ENCODE measurements at regions not wholly inside any gene's neighbourhood (a gene's known extent, or its start where the extent isn't known, plus 50 kb on each side); places are given as distances from the start of the nearest gene placed in this dataset.
"Not testable (repeated sequence)": the region's sequence is repeated elsewhere in the genome, so short reads cannot be mapped to it uniquely, and the experiment has no call there.

- no peak for DNase-seq
Measured at GRCh38 chr13:31522396-31522795, 216.9 kb upstream of the RXFP2 start.

GRCh38 chr13:31528176-31528575 lies 211.2 kb upstream of the RXFP2 start:
- no peak for DNase-seq

GRCh38 chr13:31528758-31529157 lies 210.6 kb upstream of the RXFP2 start:
- no peak for DNase-seq

GRCh38 chr13:31530922-31531321 lies 208.4 kb upstream of the RXFP2 start:
- DNase-seq = no peak

GRCh38 chr13:31537052-31537451 lies 202.3 kb upstream of the RXFP2 start:
- no peak for DNase-seq

GRCh38 chr13:31538067-31539042 lies 201.0 kb upstream of the RXFP2 start:
- no peak for DNase-seq

- no peak for DNase-seq
Measured at GRCh38 chr13:31540281-31540680, 199.0 kb upstream of the RXFP2 start.

GRCh38 chr13:31543190-31543589 lies 196.1 kb upstream of the RXFP2 start:
- no peak for DNase-seq

GRCh38 chr13:31545616-31546015 lies 193.7 kb upstream of the RXFP2 start:
- no peak for DNase-seq

GRCh38 chr13:31556376-31556775 lies 182.9 kb upstream of the RXFP2 start:
- DNase-seq = no peak

GRCh38 chr13:31584221-31584620 lies 155.1 kb upstream of the RXFP2 start:
- not testable (repeated sequence) for DNase-seq

- DNase-seq = no peak
Measured at GRCh38 chr13:31587698-31588266, 151.5 kb upstream of the RXFP2 start.

- no peak for DNase-seq
Measured at GRCh38 chr13:31588316-31588715, 151.0 kb upstream of the RXFP2 start.

- DNase-seq = no peak
Measured at GRCh38 chr13:31588893-31589292, 150.4 kb upstream of the RXFP2 start.

- DNase-seq = no peak
Measured at GRCh38 chr13:31591642-31592233, 147.6 kb upstream of the RXFP2 start.

- DNase-seq = no peak
Measured at GRCh38 chr13:31594056-31594455, 145.3 kb upstream of the RXFP2 start.

- no peak for DNase-seq
Measured at GRCh38 chr13:31595563-31595962, 143.8 kb upstream of the RXFP2 start.

- no peak for DNase-seq
Measured at GRCh38 chr13:31598990-31599389, 140.3 kb upstream of the RXFP2 start.

- no peak for DNase-seq
Measured at GRCh38 chr13:31605076-31605860, 134.1 kb upstream of the RXFP2 start.

GRCh38 chr13:31607531-31607930 lies 131.8 kb upstream of the RXFP2 start:
- DNase-seq = not testable (repeated sequence)

- not testable (repeated sequence) for DNase-seq
Measured at GRCh38 chr13:31608780-31609179, 130.5 kb upstream of the RXFP2 start.

GRCh38 chr13:31610270-31610998 lies 128.9 kb upstream of the RXFP2 start:
- no peak for DNase-seq

Data from CD4-positive, alpha-beta T cell treated with Interferon alpha-2 for 1 hour (primary cell).